ENCODE measurements at regions not wholly inside any gene's neighbourhood (a gene's known extent, or its start where the extent isn't known, plus 50 kb on each side); places are given as distances from the start of the nearest gene placed in this dataset.

DNA sequence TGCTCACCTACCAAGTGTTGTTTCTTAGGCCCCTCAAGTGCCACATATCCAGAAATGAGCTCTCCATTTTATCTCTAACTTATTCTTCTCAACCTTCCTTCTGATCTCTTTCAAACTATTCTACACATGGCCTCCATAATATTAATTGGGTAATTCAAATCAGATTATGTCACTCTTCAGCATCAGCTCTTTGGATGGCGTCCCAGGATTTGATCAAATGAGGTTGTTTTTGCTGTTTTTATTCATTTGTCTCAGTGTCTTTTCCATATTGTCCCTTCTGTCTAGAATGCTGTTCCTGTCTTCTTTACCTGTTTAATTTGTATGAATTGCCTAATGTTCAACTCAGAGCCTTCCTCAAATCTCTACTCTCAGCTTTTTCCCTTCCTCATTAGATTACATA lies 234.6 kb upstream of the CXCL12 start:
- Histone ChIP-seq H4K20me1 (replicated peaks; ENCODE audit: control insufficient read depth, insufficient read depth, low read length) (no peaks in the 10 kb centered on the region), H2AFZ (ENCODE audit: low read depth, low read length) (no peak overlapping the region), H3K27ac (ENCODE audit: extremely low read depth, low read depth, low read length) (no peak overlapping the region), H3K4me3 (no peak overlapping the region), H3K27me3 (ENCODE audit: control insufficient read depth in 2 of 2, insufficient read depth in 2 of 2, low read length in 2 of 2) (no peaks in the 10 kb centered on the region), H3K9ac (ENCODE audit: insufficient read depth in 1 of 2, low read depth in 2 of 2, low read length in 2 of 2) (no peak overlapping the region), H3K79me2 (ENCODE audit: control insufficient read depth, insufficient read depth, low read length) (no peaks in the 10 kb centered on the region), H3K9me3 (replicated peaks; ENCODE audit: control insufficient read depth, insufficient read depth, low read depth, low read length) (no peaks in the 10 kb centered on the region), H3K9me1 (ENCODE audit: control insufficient read depth, insufficient read depth, low read length) (no peaks in the 10 kb centered on the region), H3K4me1 (replicated peaks in 1 of 2; ENCODE audit: control insufficient read depth in 2 of 2, insufficient read depth in 2 of 2, low read length in 2 of 2) (no peaks in the 10 kb centered on the region), H3K4me2 (ENCODE audit: insufficient read depth, low read length) (no peak overlapping the region), H3K36me3 (ENCODE audit: control insufficient read depth, insufficient read depth, low read length) (no peaks in the 10 kb centered on the region)
- FAIRE-seq (no peak), DNase-seq (ENCODE audit: extremely low read depth in 1 of 4, low spot score in 3 of 4) (no peak), ATAC-seq (no peak)
- ChIA-PET POLR2A (no interaction called here), CTCF (ENCODE audit: low intra/inter-chr PET ratio) (no interaction called here)
- no TSS peak for BruUV-seq (replicated peaks)
- intact Hi-C loops (cut with micrococcal nuclease) (no loop called here), in situ Hi-C loops (cut with MboI) (no loop called here)
- TF ChIP-seq HDAC2 (IDR thresholded peaks at IDR 0.05) (no peak), DNMT1 (IDR thresholded peaks at IDR 0.05) (no peak), SOX6 (IDR thresholded peaks at IDR 0.05) (no peak), MAFF (IDR thresholded peaks at IDR 0.05; ENCODE audit: low read length) (no peak), MXI1 (IDR thresholded peaks at IDR 0.05; ENCODE audit: low read depth, low read length) (no peak), KDM5B (IDR thresholded peaks at IDR 0.05; ENCODE audit: insufficient replicate concordance, low read depth, low read length) (no peak)
- TF ChIP-seq, protein P1, sequence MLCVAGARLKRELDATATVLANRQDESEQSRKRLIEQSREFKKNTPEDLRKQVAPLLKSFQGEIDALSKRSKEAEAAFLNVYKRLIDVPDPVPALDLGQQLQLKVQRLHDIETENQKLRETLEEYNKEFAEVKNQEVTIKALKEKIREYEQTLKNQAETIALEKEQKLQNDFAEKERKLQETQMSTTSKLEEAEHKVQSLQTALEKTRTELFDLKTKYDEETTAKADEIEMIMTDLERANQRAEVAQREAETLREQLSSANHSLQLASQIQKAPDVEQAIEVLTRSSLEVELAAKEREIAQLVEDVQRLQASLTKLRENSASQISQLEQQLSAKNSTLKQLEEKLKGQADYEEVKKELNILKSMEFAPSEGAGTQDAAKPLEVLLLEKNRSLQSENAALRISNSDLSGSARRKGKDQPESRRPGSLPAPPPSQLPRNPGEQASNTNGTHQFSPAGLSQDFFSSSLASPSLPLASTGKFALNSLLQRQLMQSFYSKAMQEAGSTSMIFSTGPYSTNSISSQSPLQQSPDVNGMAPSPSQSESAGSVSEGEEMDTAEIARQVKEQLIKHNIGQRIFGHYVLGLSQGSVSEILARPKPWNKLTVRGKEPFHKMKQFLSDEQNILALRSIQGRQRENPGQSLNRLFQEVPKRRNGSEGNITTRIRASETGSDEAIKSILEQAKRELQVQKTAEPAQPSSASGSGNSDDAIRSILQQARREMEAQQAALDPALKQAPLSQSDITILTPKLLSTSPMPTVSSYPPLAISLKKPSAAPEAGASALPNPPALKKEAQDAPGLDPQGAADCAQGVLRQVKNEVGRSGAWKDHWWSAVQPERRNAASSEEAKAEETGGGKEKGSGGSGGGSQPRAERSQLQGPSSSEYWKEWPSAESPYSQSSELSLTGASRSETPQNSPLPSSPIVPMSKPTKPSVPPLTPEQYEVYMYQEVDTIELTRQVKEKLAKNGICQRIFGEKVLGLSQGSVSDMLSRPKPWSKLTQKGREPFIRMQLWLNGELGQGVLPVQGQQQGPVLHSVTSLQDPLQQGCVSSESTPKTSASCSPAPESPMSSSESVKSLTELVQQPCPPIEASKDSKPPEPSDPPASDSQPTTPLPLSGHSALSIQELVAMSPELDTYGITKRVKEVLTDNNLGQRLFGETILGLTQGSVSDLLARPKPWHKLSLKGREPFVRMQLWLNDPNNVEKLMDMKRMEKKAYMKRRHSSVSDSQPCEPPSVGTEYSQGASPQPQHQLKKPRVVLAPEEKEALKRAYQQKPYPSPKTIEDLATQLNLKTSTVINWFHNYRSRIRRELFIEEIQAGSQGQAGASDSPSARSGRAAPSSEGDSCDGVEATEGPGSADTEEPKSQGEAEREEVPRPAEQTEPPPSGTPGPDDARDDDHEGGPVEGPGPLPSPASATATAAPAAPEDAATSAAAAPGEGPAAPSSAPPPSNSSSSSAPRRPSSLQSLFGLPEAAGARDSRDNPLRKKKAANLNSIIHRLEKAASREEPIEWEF (CRISPR knock-in tag; IDR thresholded peaks at IDR 0.05) = no peak
- 0% methylated on average over 1 of the region's 1 CpG for WGBS (ENCODE audit: insufficient coverage, low coverage, missing lambda C conversion rate)

Measured in K562 (cell line).